DMS153 (cell line): ENCODE measurements at regions not wholly inside any gene's neighbourhood (a gene's known extent, or its start where the extent isn't known, plus 50 kb on each side); places are given as distances from the start of the nearest gene placed in this dataset.

Source experiments
- DNase-seq: peaks from one replicate; lab custom pipeline; 2025; lab: John Stamatoyannopoulos, UW

GRCh38 chr2:44825702-44826101, 115.8 kb upstream of the SIX3 start:
- DNase-seq, result peak; percentile 88

GRCh38 chr2:44826601-44827000, 114.9 kb upstream of the SIX3 start:
- DNase-seq, result no peak

DNA sequence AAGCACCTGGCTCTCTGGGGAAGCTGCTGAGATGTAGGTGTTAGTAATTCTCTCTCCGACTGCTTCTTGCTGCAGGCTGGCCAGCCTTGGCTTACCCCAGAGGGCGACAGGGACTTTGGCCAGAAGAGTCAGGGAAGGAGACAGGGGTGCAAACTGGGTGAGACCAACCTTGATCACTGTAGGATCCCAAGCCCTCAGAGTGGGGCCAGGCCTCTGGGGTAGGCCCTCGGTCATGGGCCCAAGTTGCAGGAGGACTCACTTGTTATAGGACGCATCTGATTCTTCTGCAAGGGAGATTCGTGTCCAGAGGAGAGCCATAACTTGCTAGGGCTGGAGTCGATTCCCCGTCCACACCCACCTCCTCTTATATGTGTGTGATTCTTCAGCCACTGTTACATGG, 111.7 kb upstream of the SIX3 start:
- no peak for DNase-seq

GRCh38 chr2:44833171-44834069, 108.1 kb upstream of the SIX3 start:
- DNase-seq, result no peak

GRCh38 chr2:44834656-44835055, 106.8 kb upstream of the SIX3 start:
- DNase-seq, result no peak

GRCh38 chr2:44836174-44836573, 105.3 kb upstream of the SIX3 start:
- no peak for DNase-seq

GRCh38 chr2:44836916-44837315, 104.6 kb upstream of the SIX3 start:
- no peak for DNase-seq

- no peak for DNase-seq
Observed at GRCh38 chr2:44838116-44838790, 103.2 kb upstream of the SIX3 start.

GRCh38 chr2:44839370-44839769, 102.1 kb upstream of the SIX3 start:
- no peak for DNase-seq

GRCh38 chr2:44839771-44840502, 101.6 kb upstream of the SIX3 start:
- no peak for DNase-seq

- no peak for DNase-seq
Observed at GRCh38 chr2:44840503-44840850, 101.0 kb upstream of the SIX3 start.

DNA sequence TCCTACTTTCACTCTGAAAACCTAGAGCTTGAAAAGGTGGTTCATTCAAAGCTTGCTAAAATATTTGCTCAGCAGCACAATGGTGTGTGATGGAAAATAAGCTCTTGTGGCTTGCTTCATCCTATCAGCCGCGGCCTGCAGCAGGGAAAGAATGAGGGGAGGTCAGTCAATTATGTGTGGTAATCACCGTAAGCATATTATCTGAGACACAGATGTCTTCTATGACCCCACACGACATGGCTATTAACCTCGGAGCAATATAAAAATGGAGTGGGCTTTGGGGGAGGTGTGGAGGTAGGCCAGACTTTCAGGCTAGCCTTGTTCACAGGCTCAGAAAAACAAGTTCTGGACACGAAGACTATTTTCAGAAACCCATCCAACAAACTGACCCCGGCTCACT, 98.4 kb upstream of the SIX3 start:
- DNase-seq, result peak; percentile 65

DNA sequence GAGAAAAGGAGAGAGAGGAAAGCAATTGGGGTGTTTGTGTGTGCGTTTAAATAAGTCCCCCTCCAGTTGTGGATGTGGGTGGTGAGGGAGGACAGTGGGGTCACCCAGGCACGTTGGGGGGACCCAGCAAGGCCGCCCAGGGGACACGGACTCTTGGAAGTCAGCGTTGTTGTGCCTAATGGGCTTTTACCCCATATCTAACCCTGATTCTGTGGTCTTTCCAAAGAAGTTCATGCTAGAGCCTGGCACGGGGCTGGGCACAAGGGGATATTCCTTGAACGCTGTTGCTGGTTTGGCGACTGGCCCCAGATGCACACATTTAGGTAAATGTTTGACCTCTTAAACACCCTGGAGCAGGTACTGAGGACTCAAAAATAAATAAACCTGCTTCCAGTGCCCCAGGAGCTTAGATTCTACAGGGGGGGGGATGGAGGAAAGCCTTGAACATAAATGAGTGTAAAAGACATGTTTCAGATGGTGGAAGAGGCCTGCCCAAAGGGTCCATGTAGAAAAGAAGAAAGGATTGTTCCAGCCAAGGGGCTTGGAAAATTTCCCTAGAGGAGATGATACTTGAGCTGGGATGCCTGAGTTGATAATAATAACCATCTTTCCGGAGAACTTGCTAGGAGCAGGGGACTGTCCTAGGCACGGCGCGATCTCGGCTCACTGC, 97.7 kb upstream of the SIX3 start:
- no peak for DNase-seq

DNA sequence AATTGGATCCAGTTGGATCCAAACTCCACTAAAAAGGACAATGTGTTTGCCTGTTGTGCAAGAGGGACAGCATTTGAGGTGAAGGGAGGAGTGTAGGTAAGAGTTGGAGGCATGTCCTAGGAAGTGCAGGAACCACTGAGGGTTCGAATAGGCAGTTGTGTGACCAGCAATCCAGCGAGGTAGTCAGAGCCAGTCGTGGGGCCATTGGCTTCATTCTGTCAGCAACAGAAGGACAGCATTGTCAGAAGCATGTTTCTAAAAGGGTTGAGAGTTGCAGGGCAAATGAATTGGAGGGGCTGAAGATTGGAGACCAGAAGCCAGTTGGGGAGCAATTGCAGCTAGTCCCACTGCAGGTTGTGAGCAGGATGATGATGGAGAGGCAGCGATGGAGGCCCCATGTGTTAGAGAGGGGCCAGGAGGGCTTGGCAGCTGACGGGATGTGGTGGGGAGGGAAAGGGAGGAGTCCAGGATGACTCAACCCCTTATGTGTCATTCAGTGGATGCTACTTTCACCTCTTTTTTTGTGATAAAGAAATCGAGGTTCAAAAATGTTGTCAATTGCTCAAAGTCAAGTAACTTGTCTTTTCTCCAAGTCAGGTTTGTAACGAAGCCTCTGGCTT, 96.7 kb upstream of the SIX3 start:
- DNase-seq, result no peak

DNA sequence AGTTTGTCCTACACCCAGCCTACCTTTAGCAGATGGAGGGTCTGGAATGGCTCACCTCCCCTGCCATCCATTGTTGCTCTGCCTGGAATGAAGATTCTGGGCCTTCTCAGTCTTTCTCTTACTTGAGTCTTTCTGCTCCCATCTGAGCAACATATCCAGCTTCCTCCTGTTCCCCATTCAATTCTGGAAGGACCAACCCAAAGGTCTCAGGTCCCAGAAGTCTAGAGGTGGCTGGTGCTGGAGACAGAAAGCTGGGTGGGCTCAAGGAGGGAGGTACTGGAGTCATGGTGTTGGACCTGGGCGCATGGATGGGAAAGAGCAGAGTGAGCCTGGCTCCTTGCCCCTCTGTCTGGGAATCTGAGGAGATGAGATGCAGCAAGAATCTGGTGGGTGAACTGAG, 93.5 kb upstream of the SIX3 start:
- DNase-seq, result no peak

DNA sequence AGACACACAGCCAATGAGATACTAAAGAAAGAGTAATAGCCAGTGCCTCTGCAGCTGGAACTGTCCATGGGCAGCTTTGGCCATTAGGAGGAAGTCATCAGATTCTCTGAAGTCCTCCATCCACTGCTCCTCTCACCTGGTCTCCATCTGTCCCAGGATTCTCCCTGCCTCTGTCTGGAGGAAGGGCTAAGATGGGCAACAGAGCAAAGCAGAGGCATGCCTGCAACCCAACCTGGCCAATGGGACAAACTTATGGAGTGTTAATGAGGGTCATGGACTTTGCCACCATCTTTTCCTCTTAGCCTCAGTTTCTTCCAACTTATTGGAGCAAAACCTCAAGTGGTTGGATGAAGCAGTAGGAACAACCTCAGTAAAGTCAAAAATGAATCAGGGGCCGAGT, 91.5 kb upstream of the SIX3 start:
- DNase-seq, result no peak

DNA sequence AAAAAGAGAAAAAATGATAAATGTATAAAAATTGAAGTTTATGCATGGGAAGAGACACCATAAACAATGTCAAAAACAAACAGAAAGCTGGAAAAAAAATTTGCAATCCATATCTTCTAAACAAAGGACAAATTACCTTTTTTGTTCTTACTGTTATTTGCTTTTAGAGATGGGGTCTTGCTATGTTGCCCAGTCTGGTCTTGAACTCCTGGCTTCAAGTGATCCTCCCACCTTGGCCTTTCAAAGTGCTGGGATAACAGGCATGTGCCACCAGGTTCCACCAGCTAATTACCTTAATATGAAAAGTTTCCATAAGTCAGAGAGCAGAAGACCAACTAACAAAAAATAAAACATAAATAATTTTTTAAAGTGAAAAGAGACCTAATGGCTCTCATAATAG, 90.0 kb upstream of the SIX3 start:
- DNase-seq, result no peak

- no peak for DNase-seq
Observed at GRCh38 chr2:44852594-44852993, 88.9 kb upstream of the SIX3 start.

GRCh38 chr2:44859337-44859736, 82.2 kb upstream of the SIX3 start:
- no peak for DNase-seq

DNA sequence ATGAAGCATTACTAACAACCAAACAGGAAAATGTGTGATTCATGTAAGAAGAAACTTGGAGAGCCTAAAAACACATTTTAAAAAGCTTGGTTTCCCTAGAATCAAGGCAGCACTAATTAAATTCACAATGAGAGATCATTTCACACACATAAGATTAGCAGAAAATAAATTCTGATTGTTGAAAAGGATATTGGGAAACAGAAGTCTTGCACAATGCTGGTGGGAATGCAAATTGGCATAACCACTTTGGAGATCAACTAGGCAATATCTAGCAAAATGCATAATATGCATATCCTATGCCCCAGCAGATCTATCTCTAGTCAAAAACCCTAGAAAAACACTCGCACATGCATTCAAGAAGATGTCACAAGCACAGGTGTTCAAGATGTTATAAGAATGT, 75.3 kb upstream of the SIX3 start:
- no peak for DNase-seq

DNA sequence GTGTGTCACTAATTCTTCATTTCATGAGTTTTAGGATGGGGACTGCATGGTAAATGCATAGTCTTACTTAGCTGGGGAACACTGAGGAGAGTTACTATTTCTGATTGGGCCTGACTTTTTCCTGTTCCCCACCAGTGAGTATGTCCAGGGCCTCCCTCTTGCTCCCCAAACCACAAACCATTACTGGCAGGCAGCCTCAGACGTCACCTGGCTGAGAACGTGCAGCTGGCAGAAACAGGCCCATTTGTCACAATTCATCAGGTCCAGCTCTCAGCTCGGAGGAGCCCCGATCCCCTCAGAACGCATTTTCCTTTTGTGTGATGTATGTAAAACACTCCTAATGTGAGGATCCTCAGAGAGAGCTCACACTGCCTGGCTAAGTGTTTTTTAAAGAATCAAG, 71.7 kb upstream of the SIX3 start:
- DNase-seq, result no peak

- DNase-seq, result no peak
Observed at GRCh38 chr2:44877417-44877816, 64.1 kb upstream of the SIX3 start.
